Vagina (tissue), 2 donors: ENCODE measurements at regions not wholly inside any gene's neighbourhood (a gene's known extent, or its start where the extent isn't known, plus 50 kb on each side); places are given as distances from the start of the nearest gene placed in this dataset.

Experiments
- DNase-seq, 2 donors: peaks; one replicate each; pipeline ENCODE4 v3.0.0-alpha.2; 2017; ENCODE audit errors: extremely low spot score in 2 of 2
- H3K27ac ChIP-seq: fragments of 200-600 bp; sonication (generic); one replicate; pipeline ENCODE4 v1.5.1; 2019
- H3K27me3 ChIP-seq: fragments of 200-600 bp; sonication (generic); one replicate; pipeline ENCODE4 v1.5.1; 2019
- H3K36me3 ChIP-seq, 2 donors: fragments of 200-600 bp; sonication (generic); one replicate each; pipeline ENCODE4 v1.5.1; 2017 to 2019
- H3K4me1 ChIP-seq: fragments of 200-600 bp; sonication (generic); one replicate; pipeline ENCODE4 v1.5.1; 2019
- H3K4me3 ChIP-seq, 2 donors: fragments of 200-600 bp; sonication (generic); 1 replicate in 1 of 2; 2 replicates in 1 of 2; pipeline ENCODE4 v1.5.1; 2016 to 2019
- H3K9me3 ChIP-seq: fragments of 200-600 bp; sonication (generic); one replicate; pipeline ENCODE4 v1.5.1; 2019
- POLR2A ChIP-seq, 2 donors: fragments of 450-650 bp; IDR thresholded peaks; one replicate each; pipeline ENCODE4 v1.6.1; 2017; ENCODE audit warnings: antibody characterized with exemption in 2 of 2, mild to moderate bottlenecking in 2 of 2, moderate library complexity in 2 of 2
- POLR2AphosphoS5 ChIP-seq, 2 donors: sonication (generic); formaldehyde crosslinking; IDR thresholded peaks; one replicate each; pipeline ENCODE4 v1.9.0; 2017; ENCODE audit warnings: antibody characterized with exemption in 2 of 2, mild to moderate bottlenecking in 2 of 2, low read depth in 1 of 2; ENCODE audit not compliant: insufficient read depth in 1 of 2
- intact Hi-C: fragments of 100-400 bp; cut with DNase I; formaldehyde crosslinking; loops from one replicate; pipeline ENCODE4 v1.15.1; 2023
- TF ChIP-seq, protein P1 (sequence below), 3 experiments: fragments of 450-650 bp in 2 of 3; fragments of 200-600 bp in 1 of 3; sonication (generic) in 1 of 3; IDR thresholded peaks; one replicate each; pipeline ENCODE4 v1.5.1; 2017 to 2019; ENCODE audit warnings: antibody characterized with exemption in 3 of 3, mild to moderate bottlenecking in 2 of 3, moderate library complexity in 2 of 3

DNA sequence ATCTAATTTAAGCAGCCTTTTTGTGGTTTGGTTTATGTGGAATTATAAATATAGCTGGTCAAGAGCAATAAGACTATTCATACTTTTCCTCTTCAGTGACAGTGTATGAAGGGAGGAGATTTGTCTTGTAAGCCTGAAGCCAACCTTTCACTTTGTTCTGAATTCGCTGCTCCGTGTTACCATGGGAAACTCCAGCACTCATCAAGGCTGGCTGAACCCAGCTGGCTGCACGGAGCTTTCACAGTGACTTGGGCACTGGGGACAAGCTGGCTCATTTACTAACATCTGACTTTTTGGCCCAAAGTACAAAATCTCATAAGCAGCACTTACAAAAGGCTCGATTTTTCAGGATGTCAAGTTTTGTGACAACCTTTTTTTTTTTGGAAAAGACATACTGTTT is 120.4 kb upstream of the GRIA4 start:
- DNase-seq: no peak
- Histone ChIP-seq H3K36me3 (no peaks in the 10 kb centered on the region), H3K4me3 (no peak overlapping the region), H3K4me1 (no peaks in the 10 kb centered on the region), H3K27ac (no peak overlapping the region), H3K9me3 (no peaks in the 10 kb centered on the region), H3K27me3 (no peaks in the 10 kb centered on the region)
- TF ChIP-seq POLR2A (IDR thresholded peaks at IDR 0.05) (no peak), POLR2AphosphoS5 (IDR thresholded peaks at IDR 0.05; ENCODE audit: insufficient read depth in 1 of 2, low read depth in 1 of 2) (no peak)
- TF ChIP-seq, protein P1, sequence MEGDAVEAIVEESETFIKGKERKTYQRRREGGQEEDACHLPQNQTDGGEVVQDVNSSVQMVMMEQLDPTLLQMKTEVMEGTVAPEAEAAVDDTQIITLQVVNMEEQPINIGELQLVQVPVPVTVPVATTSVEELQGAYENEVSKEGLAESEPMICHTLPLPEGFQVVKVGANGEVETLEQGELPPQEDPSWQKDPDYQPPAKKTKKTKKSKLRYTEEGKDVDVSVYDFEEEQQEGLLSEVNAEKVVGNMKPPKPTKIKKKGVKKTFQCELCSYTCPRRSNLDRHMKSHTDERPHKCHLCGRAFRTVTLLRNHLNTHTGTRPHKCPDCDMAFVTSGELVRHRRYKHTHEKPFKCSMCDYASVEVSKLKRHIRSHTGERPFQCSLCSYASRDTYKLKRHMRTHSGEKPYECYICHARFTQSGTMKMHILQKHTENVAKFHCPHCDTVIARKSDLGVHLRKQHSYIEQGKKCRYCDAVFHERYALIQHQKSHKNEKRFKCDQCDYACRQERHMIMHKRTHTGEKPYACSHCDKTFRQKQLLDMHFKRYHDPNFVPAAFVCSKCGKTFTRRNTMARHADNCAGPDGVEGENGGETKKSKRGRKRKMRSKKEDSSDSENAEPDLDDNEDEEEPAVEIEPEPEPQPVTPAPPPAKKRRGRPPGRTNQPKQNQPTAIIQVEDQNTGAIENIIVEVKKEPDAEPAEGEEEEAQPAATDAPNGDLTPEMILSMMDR (IDR thresholded peaks at IDR 0.05): no peak
- intact Hi-C loops: no loop called here

DNA sequence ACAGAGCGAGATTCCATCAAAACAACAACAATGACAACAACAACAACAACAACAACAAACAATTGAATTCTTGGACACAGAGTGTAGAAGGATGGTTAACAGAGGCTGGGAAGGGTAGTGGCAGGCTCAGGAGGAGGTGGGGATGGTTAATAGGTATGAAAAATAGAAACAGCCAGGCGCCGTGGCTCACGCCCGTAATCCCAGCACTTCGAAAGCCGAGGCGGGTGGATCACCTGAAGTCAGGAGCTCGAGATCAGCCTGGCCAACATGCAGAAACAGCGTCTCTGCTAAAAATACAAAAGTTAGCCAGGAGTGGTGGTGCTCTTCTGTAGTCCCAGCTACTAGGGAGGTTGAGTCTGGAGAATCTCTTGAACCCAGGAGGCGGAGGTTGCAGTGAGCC is 122.9 kb upstream of the GRIA4 start:
- H3K4me1 ChIP-seq: no peaks in the 10 kb centered on the region
- H3K36me3 ChIP-seq: no peaks in the 10 kb centered on the region
- TF ChIP-seq, protein P1 (IDR thresholded peaks at IDR 0.05): no peak
- TF ChIP-seq POLR2AphosphoS5 (IDR thresholded peaks at IDR 0.05; ENCODE audit: insufficient read depth in 1 of 2, low read depth in 1 of 2): no peak
- no peak for TF ChIP-seq POLR2A (IDR thresholded peaks at IDR 0.05)
- no peaks in the 10 kb centered on the region for H3K27me3 ChIP-seq
- no peak for DNase-seq
- no peak overlapping the region for H3K4me3 ChIP-seq
- no peak overlapping the region for H3K27ac ChIP-seq
- intact Hi-C loops: no loop called here
- no peaks in the 10 kb centered on the region for H3K9me3 ChIP-seq

DNA sequence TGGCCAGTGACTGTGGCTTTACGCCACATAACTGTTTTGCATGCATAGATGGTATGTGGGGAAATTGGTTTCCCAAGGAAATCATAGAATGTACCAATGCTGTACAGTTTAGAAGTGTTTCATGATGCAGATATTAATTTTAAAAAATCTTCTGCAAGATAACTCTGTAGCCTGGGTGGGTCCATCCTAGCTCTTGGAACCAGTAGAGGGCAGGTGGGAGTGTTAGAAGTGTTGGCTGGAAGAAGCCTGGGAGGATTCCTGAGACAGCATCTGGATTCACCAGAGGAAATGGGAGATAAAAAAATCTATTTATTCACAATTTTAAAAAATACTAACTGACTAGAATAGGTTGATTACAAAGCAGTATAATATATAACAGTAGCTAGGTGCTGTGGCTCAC is 139.9 kb upstream of the GRIA4 start:
- intact Hi-C loops: no loop called here

DNA sequence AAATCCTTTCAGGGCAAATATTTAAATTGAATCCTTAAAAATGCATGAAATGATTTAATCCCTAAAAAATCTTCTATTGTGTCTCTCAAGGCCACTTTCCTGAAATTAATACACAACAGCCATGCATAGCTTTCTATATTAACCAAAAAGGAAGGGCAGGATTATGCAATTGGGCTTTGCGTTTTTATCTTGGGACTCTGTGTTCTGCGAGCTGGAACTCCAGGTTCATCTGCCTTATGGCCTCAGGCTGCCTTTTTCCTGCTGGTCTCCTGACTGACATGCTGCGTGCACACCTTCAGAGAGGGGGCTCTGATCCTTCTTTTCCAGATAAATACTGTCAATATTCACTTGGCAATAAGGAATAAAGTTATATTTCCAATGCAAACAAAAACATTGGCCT is 141.7 kb upstream of the GRIA4 start:
- Histone ChIP-seq H3K27ac (no peak overlapping the region), H3K36me3 (no peaks in the 10 kb centered on the region), H3K27me3 (no peaks in the 10 kb centered on the region), H3K9me3 (no peaks in the 10 kb centered on the region), H3K4me1 (no peaks in the 10 kb centered on the region), H3K4me3 (no peak overlapping the region)
- no peak for DNase-seq
- no peak for TF ChIP-seq POLR2AphosphoS5 (IDR thresholded peaks at IDR 0.05; ENCODE audit: insufficient read depth in 1 of 2, low read depth in 1 of 2)
- TF ChIP-seq POLR2A (IDR thresholded peaks at IDR 0.05): no peak
- TF ChIP-seq, protein P1 (IDR thresholded peaks at IDR 0.05): no peak
- intact Hi-C loops: no loop called here

More for the DNA sequence above, 139.9 kb upstream of the GRIA4 start:
- Histone ChIP-seq H3K27me3 (no peaks in the 10 kb centered on the region), H3K9me3 (no peaks in the 10 kb centered on the region), H3K27ac (no peak overlapping the region), H3K36me3 (no peaks in the 10 kb centered on the region), H3K4me1 (no peaks in the 10 kb centered on the region), H3K4me3 (no peak overlapping the region)
- no peak for DNase-seq
- TF ChIP-seq POLR2A (IDR thresholded peaks at IDR 0.05): no peak
- TF ChIP-seq POLR2AphosphoS5 (IDR thresholded peaks at IDR 0.05; ENCODE audit: insufficient read depth in 1 of 2, low read depth in 1 of 2): no peak
- TF ChIP-seq, protein P1 (IDR thresholded peaks at IDR 0.05): no peak

DNA sequence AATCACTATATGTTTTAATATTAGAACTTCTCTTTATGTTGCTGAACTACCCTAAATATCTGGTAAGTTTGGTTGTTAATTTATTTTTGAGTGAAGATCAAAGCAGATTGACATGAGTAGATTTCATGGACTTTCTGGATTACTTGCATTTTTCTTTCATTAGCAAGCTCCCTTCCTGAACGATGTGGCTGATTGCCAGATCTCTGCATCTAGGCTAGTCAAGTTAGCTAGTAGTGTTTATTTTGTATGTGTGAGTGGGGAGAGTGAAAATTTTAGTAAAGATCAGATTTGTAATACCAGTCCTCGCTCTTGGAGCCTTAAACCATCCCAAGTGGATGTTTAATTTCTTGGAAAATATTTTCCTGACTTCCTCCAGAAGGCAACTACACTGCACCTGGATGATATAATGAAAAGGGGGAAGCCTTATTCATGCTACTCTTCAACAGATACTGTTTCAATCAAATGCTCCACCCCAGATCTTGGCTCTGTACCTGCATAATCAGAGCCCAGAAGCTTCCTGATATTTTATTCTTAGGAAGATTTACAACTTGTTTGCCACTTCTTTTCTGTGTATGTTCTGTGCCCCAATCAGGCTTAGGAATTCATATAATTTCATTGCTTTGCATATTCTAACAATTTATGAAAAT is 143.2 kb upstream of the GRIA4 start:
- H3K9me3 ChIP-seq: no peaks in the 10 kb centered on the region
- H3K4me3 ChIP-seq: no peak overlapping the region
- no peak overlapping the region for H3K27ac ChIP-seq
- H3K27me3 ChIP-seq: no peaks in the 10 kb centered on the region
- no peaks in the 10 kb centered on the region for H3K4me1 ChIP-seq
- TF ChIP-seq POLR2A (IDR thresholded peaks at IDR 0.05) (no peak), POLR2AphosphoS5 (IDR thresholded peaks at IDR 0.05; ENCODE audit: insufficient read depth in 1 of 2, low read depth in 1 of 2) (no peak)
- TF ChIP-seq, protein P1 (IDR thresholded peaks at IDR 0.05): no peak
- DNase-seq: no peak
- intact Hi-C loops: no loop called here
- no peaks in the 10 kb centered on the region for H3K36me3 ChIP-seq
